Esophagus muscularis mucosa (tissue), 3 donors: ENCODE measurements at regions not wholly inside any gene's neighbourhood (a gene's known extent, or its start where the extent isn't known, plus 50 kb on each side); places are given as distances from the start of the nearest gene placed in this dataset.

ENCODE experiments used
- POLR2A ChIP-seq: fragments of 450-650 bp; IDR thresholded peaks from one replicate; pipeline ENCODE4 v1.6.1; 2017; ENCODE audit warnings: antibody characterized with exemption, moderate library complexity, mild to moderate bottlenecking, low read depth
- POLR2AphosphoS5 ChIP-seq, 2 donors: sonication (generic); formaldehyde crosslinking; IDR thresholded peaks; one replicate each; pipeline ENCODE4 v1.6.1; 2017; ENCODE audit warnings: antibody characterized with exemption in 2 of 2
- TF ChIP-seq, protein P1 (sequence below), 3 experiments: fragments of 200-600 bp in 2 of 3; fragments of 450-650 bp in 1 of 3; sonication (generic) in 2 of 3; IDR thresholded peaks; one replicate each; pipeline ENCODE4 v1.5.1; 2017 to 2019; ENCODE audit warnings: antibody characterized with exemption in 3 of 3, mild to moderate bottlenecking in 2 of 3, moderate library complexity in 1 of 3

DNA sequence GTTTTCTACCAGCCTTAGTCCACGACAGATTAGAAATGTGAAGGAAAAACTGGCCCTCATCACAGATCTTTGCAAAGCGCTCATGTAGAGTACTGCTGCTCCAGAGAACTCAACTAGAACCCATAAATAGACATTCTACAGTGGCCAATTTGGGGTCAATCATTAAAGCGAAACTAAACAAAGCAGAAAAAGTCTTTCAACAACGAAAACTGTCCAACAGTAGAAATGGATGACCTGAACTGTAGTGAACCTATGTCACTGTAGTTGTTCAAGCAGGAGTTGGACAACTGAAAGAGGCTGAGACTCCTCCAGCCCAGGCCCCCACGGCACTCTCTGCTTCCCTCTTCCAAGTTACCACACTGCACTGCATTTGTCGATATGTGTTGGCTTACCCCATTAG lies 472.6 kb downstream of the BCAT1 start:
- TF ChIP-seq POLR2A = no peak
- TF ChIP-seq POLR2AphosphoS5 (IDR thresholded peaks at IDR 0.05) = no peak
- TF ChIP-seq, protein P1, sequence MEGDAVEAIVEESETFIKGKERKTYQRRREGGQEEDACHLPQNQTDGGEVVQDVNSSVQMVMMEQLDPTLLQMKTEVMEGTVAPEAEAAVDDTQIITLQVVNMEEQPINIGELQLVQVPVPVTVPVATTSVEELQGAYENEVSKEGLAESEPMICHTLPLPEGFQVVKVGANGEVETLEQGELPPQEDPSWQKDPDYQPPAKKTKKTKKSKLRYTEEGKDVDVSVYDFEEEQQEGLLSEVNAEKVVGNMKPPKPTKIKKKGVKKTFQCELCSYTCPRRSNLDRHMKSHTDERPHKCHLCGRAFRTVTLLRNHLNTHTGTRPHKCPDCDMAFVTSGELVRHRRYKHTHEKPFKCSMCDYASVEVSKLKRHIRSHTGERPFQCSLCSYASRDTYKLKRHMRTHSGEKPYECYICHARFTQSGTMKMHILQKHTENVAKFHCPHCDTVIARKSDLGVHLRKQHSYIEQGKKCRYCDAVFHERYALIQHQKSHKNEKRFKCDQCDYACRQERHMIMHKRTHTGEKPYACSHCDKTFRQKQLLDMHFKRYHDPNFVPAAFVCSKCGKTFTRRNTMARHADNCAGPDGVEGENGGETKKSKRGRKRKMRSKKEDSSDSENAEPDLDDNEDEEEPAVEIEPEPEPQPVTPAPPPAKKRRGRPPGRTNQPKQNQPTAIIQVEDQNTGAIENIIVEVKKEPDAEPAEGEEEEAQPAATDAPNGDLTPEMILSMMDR (IDR thresholded peaks at IDR 0.05) = no peak
